Sciatic nerve (tissue), 2 donors: ENCODE measurements at regions not wholly inside any gene's neighbourhood (a gene's known extent, or its start where the extent isn't known, plus 50 kb on each side); places are given as distances from the start of the nearest gene placed in this dataset.

Experiments
- ATAC-seq: fragments of 200-7000 bp; cut with Tn5 transposase; one replicate; pipeline ENCODE4 v1.9.1; 2020; ENCODE audit warnings: mild to moderate bottlenecking, moderate library complexity
- DNase-seq: peaks from one replicate; pipeline ENCODE4 v3.0.0-alpha.2; 2020; ENCODE audit warnings: low spot score
- intact Hi-C: fragments of 100-400 bp; cut with DNase I; formaldehyde crosslinking; loops from one replicate; pipeline ENCODE4 v1.14.2; 2022
- donor health status: DM: no; HTN: no; CAD: no.
- donor health status: DM: no; HTN: no; CAD: no.

GRCh38 chr2:145855142-145855541, 1335.2 kb upstream of the ZEB2 start:
- no peak for DNase-seq
- no peak for ATAC-seq
- intact Hi-C loops = no loop called here

GRCh38 chr2:145854039-145854755, 1334.3 kb upstream of the ZEB2 start:
- no peak for ATAC-seq
- DNase-seq = no peak
- intact Hi-C loops = no loop called here

GRCh38 chr2:145851730-145852129, 1331.8 kb upstream of the ZEB2 start:
- intact Hi-C loops = no loop called here
- DNase-seq (no peak), ATAC-seq (no peak)

GRCh38 chr2:145849466-145849865, 1329.5 kb upstream of the ZEB2 start:
- DNase-seq (no peak), ATAC-seq (no peak)
- intact Hi-C loops = no loop called here

GRCh38 chr2:145846982-145847381, 1327.1 kb upstream of the ZEB2 start:
- DNase-seq (no peak), ATAC-seq (no peak)
- intact Hi-C loops = no loop called here

- no peak for ATAC-seq
Measured at GRCh38 chr2:145845923-145846322, 1326.0 kb upstream of the ZEB2 start.

GRCh38 chr2:145845207-145845894, 1325.4 kb upstream of the ZEB2 start:
- intact Hi-C loops = no loop called here
- ATAC-seq (peak; percentile 55), DNase-seq (no peak)

More at GRCh38 chr2:145845923-145846322, 1326.0 kb upstream of the ZEB2 start:
- intact Hi-C loops = no loop called here
- DNase-seq = no peak

- ATAC-seq = no peak
- DNase-seq = no peak
- intact Hi-C loops = no loop called here
Measured at GRCh38 chr2:145841973-145842372, 1322.1 kb upstream of the ZEB2 start.

- intact Hi-C loops = no loop called here
- no peak for DNase-seq
- ATAC-seq = no peak
Measured at GRCh38 chr2:145836986-145837385, 1317.1 kb upstream of the ZEB2 start.

GRCh38 chr2:145835665-145836064, 1315.7 kb upstream of the ZEB2 start:
- no peak for ATAC-seq
- DNase-seq = no peak
- intact Hi-C loops = no loop called here

- ATAC-seq (no peak), DNase-seq (no peak)
- intact Hi-C loops = no loop called here
Measured at GRCh38 chr2:145832681-145833080, 1312.8 kb upstream of the ZEB2 start.

GRCh38 chr2:145829931-145830330, 1310.0 kb upstream of the ZEB2 start:
- ATAC-seq (no peak), DNase-seq (no peak)
- intact Hi-C loops = no loop called here

- DNase-seq = no peak
- ATAC-seq = no peak
- intact Hi-C loops = no loop called here
Measured at GRCh38 chr2:145827235-145827634, 1307.3 kb upstream of the ZEB2 start.

GRCh38 chr2:145824384-145824783, 1304.5 kb upstream of the ZEB2 start:
- intact Hi-C loops = no loop called here
- ATAC-seq = no peak
- no peak for DNase-seq

GRCh38 chr2:145822892-145823534, 1303.1 kb upstream of the ZEB2 start:
- DNase-seq (no peak), ATAC-seq (no peak)
- intact Hi-C loops = no loop called here

GRCh38 chr2:145820651-145821050, 1300.7 kb upstream of the ZEB2 start:
- DNase-seq = no peak
- no peak for ATAC-seq
- intact Hi-C loops = no loop called here

GRCh38 chr2:145818890-145819504, 1299.1 kb upstream of the ZEB2 start:
- ATAC-seq = no peak
- no peak for DNase-seq
- intact Hi-C loops = no loop called here

GRCh38 chr2:145815933-145816332, 1296.0 kb upstream of the ZEB2 start:
- DNase-seq (no peak), ATAC-seq (no peak)
- intact Hi-C loops = no loop called here

- no peak for DNase-seq
- ATAC-seq = no peak
- intact Hi-C loops = no loop called here
Measured at GRCh38 chr2:145813481-145813880, 1293.6 kb upstream of the ZEB2 start.

- DNase-seq = no peak
- ATAC-seq = no peak
- intact Hi-C loops = no loop called here
Measured at GRCh38 chr2:145812165-145812554, 1292.2 kb upstream of the ZEB2 start.
